ENCODE measurements at regions not wholly inside any gene's neighbourhood (a gene's known extent, or its start where the extent isn't known, plus 50 kb on each side); places are given as distances from the start of the nearest gene placed in this dataset.

- Histone ChIP-seq H4K5ac (ENCODE audit: low read depth, low read length) (no peak overlapping the region), H3K9me3 (ENCODE audit: control insufficient read depth, insufficient read depth, low read length) (peaks cover 50% of the 10 kb centered on the region), H3K36me3 (ENCODE audit: control insufficient read depth, insufficient read depth, low read length) (no peaks in the 10 kb centered on the region), H3K27ac (ENCODE audit: insufficient read depth, low read length) (no peak overlapping the region), H2BK120ac (ENCODE audit: low read depth, low read length) (no peak overlapping the region), H3K79me1 (ENCODE audit: low read depth in 1 of 2, low read length in 2 of 2) (no peaks in the 10 kb centered on the region), H3K56ac (ENCODE audit: extremely low read depth, insufficient read depth, low read length) (no peak overlapping the region), H4K8ac (ENCODE audit: low read depth in 2 of 2, low read length in 2 of 2) (no peak overlapping the region), H2AK9ac (replicated peaks; ENCODE audit: low read depth, low read length, poor library complexity) (no peak overlapping the region), H3K9me1 (ENCODE audit: insufficient read depth, low read length) (no peaks in the 10 kb centered on the region), H3K14ac (replicated peaks; ENCODE audit: low read depth, low read length) (no peak overlapping the region), H2BK5ac (ENCODE audit: low read depth, low read length, poor library complexity, severe bottlenecking) (no peak overlapping the region), H4K91ac (ENCODE audit: insufficient read depth, low read depth, low read length) (no peak overlapping the region), H3K18ac (ENCODE audit: low read depth, low read length) (no peak overlapping the region), H3K4ac (ENCODE audit: low read depth, low read length) (no peak overlapping the region), H4K20me1 (ENCODE audit: insufficient read depth, low read length) (no peaks in the 10 kb centered on the region), H3K4me2 (ENCODE audit: low read depth, low read length) (no peak overlapping the region), H2BK15ac (ENCODE audit: low read depth, low read length) (no peak overlapping the region), H2AFZ (replicated peaks; ENCODE audit: low read length, poor library complexity) (no peak overlapping the region), H2AK5ac (ENCODE audit: low read depth, low read length) (no peak overlapping the region), H3K4me3 (ENCODE audit: insufficient read depth, low read depth, low read length) (no peak overlapping the region), H3K9ac (ENCODE audit: low read depth, low read length) (no peak overlapping the region), H3K4me1 (ENCODE audit: control insufficient read depth, insufficient read depth, low read length) (no peaks in the 10 kb centered on the region), H3K23ac (ENCODE audit: low read depth, low read length) (no peak overlapping the region), H2BK20ac (ENCODE audit: low read depth, low read length) (no peak overlapping the region), H3K27me3 (ENCODE audit: control insufficient read depth, insufficient read depth, low read length) (no peaks in the 10 kb centered on the region)
- dilution Hi-C loops (cut with HindIII; ENCODE audit: low sequenced_read_pairs, unreplicated experiment): no loop called here
- ATAC-seq (ENCODE audit: low read depth) (no peak), DNase-seq (no peak)
- WGBS, 2 experiments (ENCODE audit: extremely low coverage in 2 of 2, insufficient read length in 1 of 2): 50% methylated on average over 6 of the region's 16 CpGs; no CpG with 5 or more reads in 1 of the 2 experiments
- in situ Hi-C loops (cut with MboI; ENCODE audit: low sequenced_read_pairs): no loop called here
- ChIA-PET POLR2A (ENCODE audit: unreplicated experiment) (no interaction called here), CTCF (no interaction called here)
- TF ChIP-seq SMC3 (IDR thresholded peaks at IDR 0.05; ENCODE audit: low read depth, low read length) (no peak), RCOR1 (IDR thresholded peaks at IDR 0.05; ENCODE audit: insufficient replicate concordance, low read length) (no peak), BHLHE40 (IDR thresholded peaks at IDR 0.05; ENCODE audit: low read depth, low read length) (no peak), RAD21 (IDR thresholded peaks at IDR 0.05; ENCODE audit: low read length) (no peak), FOS (IDR thresholded peaks at IDR 0.05; ENCODE audit: low read depth, low read length) (no peak), MXI1 (IDR thresholded peaks at IDR 0.05; ENCODE audit: borderline replicate concordance, low read depth, low read length) (no peak), MAZ (IDR thresholded peaks at IDR 0.05; ENCODE audit: borderline replicate concordance, low read depth, low read length) (no peak), CHD1 (IDR thresholded peaks at IDR 0.05; ENCODE audit: low read depth, low read length) (no peak), CEBPB (IDR thresholded peaks at IDR 0.05; ENCODE audit: low read depth, low read length) (no peak), ELK1 (IDR thresholded peaks at IDR 0.05; ENCODE audit: borderline replicate concordance, low read depth, low read length) (no peak), POLR2A (IDR thresholded peaks at IDR 0.05; ENCODE audit: low read depth, low read length) (no peak), RFX5 (IDR thresholded peaks at IDR 0.05; ENCODE audit: low read depth, low read length) (no peak), CTCF (conservative IDR thresholded peaks at IDR 0.05; ENCODE audit: low read depth, low read length) (no peak), NFE2L2 (IDR thresholded peaks at IDR 0.05; ENCODE audit: low read depth, low read length) (no peak)
- TF ChIP-seq, protein P1, sequence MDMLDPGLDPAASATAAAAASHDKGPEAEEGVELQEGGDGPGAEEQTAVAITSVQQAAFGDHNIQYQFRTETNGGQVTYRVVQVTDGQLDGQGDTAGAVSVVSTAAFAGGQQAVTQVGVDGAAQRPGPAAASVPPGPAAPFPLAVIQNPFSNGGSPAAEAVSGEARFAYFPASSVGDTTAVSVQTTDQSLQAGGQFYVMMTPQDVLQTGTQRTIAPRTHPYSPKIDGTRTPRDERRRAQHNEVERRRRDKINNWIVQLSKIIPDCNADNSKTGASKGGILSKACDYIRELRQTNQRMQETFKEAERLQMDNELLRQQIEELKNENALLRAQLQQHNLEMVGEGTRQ (IDR thresholded peaks at IDR 0.05; ENCODE audit: low read depth, low read length): no peak
- BruUV-seq (replicated peaks): no TSS peak
- intact Hi-C loops (cut with micrococcal nuclease): no loop called here
Observed at GRCh38 chr22:49169074-49169744, 658.5 kb downstream of the BRD1 start.

Measured in IMR-90 (cell line).